ENCODE measurements at regions not wholly inside any gene's neighbourhood (a gene's known extent, or its start where the extent isn't known, plus 50 kb on each side); places are given as distances from the start of the nearest gene placed in this dataset.
"Not testable (repeated sequence)": the region's sequence is repeated elsewhere in the genome, so short reads cannot be mapped to it uniquely, and the experiment has no call there.

DNA sequence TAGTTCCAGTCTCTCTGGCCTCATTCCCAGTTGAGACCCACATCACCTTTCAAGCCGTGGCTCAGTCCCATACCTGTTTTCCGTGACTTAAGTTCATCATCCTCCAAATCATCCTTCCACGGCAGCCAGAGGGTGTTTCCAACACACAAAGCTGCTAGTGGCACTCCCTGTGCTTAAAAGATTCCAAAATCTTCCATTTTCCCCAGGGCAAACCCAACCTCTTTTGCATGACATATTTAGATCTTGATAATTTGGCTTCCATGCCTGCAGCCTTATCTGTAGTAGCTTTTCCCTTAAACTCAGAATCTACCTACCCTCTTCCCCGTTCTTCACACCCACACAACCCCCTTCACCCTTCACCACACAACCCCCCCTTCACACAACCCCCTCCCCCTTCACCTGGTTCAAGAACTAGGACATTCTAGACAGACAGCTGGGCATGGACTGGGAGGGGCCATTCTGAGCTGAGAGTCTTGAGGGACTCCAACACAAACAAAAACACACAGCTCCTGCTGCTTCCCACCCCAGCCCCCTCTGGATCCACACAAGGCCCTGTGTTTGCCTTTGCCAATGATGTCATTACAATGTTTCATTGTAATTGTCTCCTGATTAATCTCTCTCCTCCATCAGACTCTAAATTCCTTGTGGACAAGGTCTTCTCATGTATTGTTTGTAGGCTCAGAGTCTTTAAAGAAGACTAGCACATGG is 268.2 kb downstream of the SH3GL2 start:
- DNase-seq, result no peak

DNA sequence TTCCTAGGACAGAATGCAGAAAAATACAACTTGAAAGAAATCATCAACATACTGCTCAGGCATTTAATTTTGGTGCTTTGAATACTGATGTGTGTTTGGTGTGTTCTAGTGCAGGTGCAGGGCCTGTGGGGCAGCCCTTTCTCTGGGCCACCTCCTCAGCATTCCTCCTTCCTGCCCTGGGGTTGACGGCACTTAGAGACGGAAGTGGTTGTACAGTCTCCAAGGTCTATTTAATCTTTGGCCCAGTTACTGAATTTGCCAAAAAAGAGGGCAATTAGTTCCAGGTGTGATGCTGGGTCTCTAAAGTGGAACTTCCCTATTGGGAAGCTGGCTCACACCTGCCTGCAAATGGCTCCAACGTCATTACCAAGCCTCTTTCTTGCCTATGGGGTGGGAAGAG is 269.0 kb downstream of the SH3GL2 start:
- no peak for DNase-seq

- no peak for DNase-seq
These were observed 273.2 kb downstream of the SH3GL2 start for GRCh38 chr9:17852108-17852507.

GRCh38 chr9:17854487-17854886 is 275.6 kb downstream of the SH3GL2 start:
- DNase-seq, result no peak

DNA sequence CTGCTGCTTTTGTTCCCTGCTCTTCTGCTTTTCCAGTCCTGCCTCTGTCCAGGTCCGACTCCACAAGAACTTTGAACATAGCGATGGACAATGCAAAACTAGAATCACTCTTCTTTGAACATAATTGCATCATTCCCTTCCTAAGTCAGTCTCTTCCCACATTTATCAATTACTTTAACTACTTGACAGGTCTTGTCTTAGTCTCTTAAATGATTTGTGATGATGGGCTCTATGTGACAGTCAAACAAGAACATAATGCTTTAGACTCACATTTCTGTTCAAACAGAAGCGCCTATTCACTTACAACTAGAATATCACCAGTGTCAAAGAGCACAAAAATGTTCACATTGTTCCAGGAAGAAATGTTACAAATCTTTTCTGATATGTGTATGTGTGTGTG is 278.1 kb downstream of the SH3GL2 start:
- DNase-seq, result no peak

DNA sequence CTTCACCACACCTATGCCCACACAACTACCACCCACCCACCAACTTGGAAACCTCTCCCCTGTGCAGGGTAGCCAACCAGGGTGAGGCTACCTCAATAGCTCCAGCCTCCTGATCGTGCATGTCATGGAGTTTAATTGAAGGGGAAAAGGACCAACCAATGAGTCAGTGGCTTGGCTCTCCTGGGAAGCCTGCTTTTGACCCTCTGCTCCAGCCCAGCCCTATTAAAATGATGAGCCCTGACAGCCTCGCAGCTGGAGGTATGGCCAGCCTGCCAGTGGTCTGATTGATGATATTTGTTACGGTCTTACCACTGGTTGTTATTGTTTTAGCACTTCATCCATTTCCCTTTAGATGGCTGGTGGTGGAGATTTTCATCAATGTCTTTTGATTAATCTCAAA is 280.4 kb downstream of the SH3GL2 start:
- no peak for DNase-seq

GRCh38 chr9:17859987-17860386 is 281.1 kb downstream of the SH3GL2 start:
- no peak for DNase-seq

- DNase-seq, result no peak
These were observed 283.2 kb downstream of the SH3GL2 start for GRCh38 chr9:17862101-17862500.

- DNase-seq, result no peak
These were observed 283.8 kb downstream of the SH3GL2 start for GRCh38 chr9:17862629-17863028.

DNA sequence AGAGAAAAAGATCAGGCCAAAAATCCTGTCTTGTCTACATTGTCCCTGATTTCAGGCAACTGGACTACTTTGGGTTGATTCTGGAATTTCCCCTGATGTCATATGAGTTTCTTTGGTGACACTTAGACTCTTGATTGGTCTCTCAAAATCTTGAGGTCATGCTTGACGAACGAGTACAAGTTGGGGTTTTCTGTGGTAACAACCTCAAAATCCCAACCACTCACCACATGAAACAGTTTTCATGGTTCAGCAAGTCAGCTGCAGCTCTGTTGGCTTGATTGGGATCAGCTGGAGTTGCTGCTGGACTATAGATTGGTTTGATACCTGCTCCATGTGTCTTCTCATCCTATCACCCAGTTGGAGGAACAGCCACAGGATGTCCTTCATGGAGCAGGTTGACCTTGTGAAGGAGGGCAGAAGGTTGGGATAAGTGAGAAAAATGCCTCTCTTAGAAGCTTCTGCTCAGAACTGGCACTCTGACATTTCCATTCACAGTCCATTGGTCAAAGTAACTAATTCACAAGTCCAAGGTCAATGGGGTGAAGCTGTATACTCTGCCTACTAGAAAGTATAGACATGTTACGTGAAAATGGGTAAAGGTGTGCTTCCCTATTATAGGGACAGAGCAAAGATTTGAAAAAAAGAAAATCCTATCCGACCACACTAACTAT is 284.5 kb downstream of the SH3GL2 start:
- no peak for DNase-seq

DNA sequence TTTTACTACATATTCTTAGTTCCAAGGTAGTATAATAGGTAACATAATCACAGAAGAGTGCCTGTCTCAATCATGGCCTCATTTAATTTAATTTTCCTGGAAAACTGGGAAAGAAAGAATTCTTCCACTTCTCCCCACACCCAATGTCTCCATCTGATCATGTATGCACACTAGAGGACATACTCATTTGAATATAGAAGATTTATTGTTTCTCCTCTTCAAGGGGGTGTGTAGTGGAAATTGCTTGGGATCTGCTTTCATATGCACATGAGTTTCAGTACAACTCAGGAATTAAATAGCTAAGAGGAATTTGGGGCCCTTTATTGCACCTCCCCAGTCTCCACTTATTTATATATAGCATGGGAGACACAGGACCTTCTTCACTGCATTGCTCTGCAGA is 285.1 kb downstream of the SH3GL2 start:
- DNase-seq, result no peak

DNA sequence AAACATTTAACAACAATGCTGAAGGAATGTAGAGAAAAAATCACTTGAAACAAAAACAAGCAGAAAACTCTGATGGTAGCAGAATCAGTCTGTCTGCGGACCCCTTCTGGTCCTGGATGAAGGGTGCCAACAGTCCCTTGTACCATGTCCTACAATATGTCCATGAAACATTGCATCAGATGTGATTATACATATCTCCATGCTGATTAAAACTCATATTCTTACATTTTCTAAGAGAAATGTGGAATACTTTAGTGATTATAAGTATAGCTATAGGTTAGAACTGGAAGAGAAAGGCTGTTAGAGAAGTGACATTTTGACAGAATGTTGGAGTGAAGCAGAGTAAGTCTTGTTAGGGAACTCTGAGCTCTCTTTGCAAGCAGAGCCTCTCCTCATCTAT is 286.1 kb downstream of the SH3GL2 start:
- no peak for DNase-seq

GRCh38 chr9:17865881-17866280 is 287.0 kb downstream of the SH3GL2 start:
- DNase-seq, result peak; percentile 2

DNA sequence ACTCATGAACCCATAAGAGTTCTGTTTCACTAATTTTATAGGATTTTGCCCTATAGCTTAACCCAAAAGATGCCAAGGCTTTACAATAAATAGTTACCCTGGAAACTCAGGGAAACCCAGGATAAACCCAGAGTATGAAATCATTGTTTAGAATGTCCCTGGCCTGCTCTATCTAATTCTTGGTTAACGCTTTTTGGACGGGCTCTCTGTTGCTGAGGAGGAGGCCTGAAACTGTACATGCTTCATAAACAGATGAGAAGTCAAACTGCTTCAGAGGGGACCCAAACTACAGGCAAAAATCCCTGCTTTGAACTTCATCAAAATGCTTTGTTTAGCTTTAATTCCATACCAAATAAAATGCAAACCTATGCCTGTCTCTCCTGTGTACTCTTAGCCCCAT is 291.9 kb downstream of the SH3GL2 start:
- DNase-seq, result no peak

DNA sequence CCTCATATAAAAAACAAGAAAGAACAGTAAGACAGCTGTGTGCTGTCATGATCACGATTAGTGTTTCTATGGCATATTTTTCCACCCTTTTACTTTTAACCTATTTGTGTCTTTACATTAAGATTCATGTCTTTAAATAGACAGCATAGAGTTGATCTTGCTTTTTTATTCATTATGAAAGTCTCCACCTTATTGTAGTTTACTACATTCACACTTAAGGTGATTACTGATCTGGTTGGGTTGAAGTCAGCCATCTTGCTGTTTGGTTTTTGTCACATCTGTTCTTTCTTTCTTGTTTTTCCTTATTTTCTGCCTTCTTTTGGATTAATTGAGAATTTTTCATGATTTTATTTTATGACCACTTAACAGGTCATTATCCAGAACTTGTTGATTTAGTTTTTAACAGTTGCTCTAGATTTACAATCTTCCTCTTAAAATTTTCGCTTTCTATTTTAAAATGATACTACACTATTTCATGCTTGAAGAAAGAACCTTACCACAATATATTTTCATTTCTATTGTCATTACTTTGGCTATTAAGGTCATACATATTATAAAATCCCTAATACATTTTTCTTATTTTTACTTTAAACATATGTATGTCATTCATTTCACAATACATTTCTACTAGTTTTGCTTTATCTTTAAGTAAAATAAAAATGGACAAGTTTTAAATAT is 292.5 kb downstream of the SH3GL2 start:
- DNase-seq, result no peak

- DNase-seq, result no peak
These were observed 297.0 kb downstream of the SH3GL2 start for GRCh38 chr9:17875886-17876285.

DNA sequence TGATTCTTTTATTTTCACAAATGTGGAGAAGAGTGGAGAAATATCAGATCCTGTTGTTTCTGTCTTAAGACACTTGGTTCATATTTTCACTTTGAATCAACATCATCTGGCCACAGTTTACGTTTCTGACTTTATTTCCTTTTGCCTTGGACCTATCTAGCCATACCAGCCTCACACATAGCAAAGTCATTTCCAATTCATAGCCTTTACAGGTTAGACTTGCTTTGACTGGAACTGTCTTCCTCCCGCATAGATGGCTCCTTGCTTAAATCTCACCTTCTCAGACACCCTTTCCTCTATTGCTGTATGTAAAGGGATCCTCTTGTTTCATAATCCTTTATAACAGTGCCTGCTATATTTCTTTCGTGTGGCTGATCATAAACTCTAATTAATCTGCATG is 297.8 kb downstream of the SH3GL2 start:
- no peak for DNase-seq

DNA sequence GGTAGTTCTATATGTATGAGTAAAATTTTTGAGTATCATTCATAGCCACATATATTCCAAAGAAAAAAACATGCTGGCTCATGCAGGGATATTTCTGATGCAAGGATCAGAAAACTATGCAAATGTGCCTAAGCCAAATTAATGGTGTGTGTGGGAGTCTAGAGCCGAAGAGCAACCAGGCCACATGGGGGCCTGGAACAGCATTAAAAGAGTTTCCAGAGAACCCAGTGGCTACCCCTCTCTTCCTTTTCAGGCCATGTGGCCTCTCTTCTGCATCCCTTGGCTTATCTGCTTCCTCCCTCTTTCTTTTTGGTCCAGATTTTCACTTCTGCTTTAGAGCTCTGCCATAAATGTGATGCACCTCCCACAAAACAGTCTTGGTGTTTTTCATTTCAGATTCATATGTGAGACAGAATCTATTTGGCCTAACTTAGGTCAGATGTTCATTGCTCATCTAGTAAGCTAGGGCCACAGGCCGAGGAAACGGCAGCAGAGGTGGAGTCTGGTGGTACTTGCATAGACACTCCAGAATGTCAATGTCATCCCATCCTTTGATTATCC is 300.0 kb downstream of the SH3GL2 start:
- DNase-seq, result no peak

GRCh38 chr9:17881371-17881770 is 302.5 kb downstream of the SH3GL2 start:
- peak; percentile 5 for DNase-seq

DNA sequence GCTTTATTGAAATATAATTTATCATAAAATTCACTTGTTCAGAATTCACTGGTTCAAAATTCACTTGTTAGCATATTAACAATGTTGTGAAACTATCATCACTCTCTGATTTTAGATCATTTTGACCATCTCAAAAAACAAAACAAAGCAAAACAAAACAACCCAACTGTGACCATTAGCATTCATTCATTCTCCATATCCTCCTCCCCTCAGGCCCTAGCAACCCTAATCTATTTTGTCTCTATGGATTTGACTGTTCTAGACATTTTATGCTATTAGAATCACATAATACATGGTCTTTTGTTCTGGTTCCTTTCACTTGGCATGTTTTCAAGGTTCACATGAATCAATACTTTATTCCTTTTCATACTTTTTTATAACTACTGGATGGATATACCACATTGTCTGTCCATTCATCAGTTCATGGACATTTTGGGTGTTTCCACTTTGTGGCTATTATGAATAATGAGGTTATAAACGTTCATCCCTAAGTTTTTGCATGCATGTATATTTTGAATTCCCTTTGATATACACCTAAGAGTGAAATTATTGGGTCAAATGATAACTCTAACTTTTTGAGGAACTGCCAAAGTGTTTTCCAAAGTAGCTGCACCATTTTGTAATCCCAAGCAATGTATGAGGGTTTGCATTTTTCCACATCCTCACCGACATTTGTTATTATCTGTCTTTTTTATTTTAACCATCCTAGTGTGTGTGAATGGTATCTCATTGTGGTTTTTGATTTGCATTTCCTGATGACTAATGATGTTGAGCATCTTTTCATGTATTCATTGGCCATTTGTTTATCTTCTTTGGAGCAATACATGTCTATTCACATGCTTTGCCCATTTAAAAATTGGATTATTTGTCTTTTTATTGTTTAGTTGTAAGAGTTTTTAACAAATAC is 304.1 kb downstream of the SH3GL2 start:
- no peak for DNase-seq

- DNase-seq, result no peak
These were observed 309.2 kb downstream of the SH3GL2 start for GRCh38 chr9:17888066-17888465.

- DNase-seq, result not testable (repeated sequence)
These were observed 310.1 kb downstream of the SH3GL2 start for GRCh38 chr9:17888964-17889363.
